ENCODE measurements at regions not wholly inside any gene's neighbourhood (a gene's known extent, or its start where the extent isn't known, plus 50 kb on each side); places are given as distances from the start of the nearest gene placed in this dataset.

- TF ChIP-seq, protein P1, sequence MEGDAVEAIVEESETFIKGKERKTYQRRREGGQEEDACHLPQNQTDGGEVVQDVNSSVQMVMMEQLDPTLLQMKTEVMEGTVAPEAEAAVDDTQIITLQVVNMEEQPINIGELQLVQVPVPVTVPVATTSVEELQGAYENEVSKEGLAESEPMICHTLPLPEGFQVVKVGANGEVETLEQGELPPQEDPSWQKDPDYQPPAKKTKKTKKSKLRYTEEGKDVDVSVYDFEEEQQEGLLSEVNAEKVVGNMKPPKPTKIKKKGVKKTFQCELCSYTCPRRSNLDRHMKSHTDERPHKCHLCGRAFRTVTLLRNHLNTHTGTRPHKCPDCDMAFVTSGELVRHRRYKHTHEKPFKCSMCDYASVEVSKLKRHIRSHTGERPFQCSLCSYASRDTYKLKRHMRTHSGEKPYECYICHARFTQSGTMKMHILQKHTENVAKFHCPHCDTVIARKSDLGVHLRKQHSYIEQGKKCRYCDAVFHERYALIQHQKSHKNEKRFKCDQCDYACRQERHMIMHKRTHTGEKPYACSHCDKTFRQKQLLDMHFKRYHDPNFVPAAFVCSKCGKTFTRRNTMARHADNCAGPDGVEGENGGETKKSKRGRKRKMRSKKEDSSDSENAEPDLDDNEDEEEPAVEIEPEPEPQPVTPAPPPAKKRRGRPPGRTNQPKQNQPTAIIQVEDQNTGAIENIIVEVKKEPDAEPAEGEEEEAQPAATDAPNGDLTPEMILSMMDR (IDR thresholded peaks at IDR 0.05): no peak
- TF ChIP-seq POLR2A (IDR thresholded peaks at IDR 0.05): no peak
Measured at GRCh38 chr12:46944771-46945170, 119.0 kb upstream of the SLC38A4 start.
